ENCODE measurements at regions not wholly inside any gene's neighbourhood (a gene's known extent, or its start where the extent isn't known, plus 50 kb on each side); places are given as distances from the start of the nearest gene placed in this dataset.

DNA sequence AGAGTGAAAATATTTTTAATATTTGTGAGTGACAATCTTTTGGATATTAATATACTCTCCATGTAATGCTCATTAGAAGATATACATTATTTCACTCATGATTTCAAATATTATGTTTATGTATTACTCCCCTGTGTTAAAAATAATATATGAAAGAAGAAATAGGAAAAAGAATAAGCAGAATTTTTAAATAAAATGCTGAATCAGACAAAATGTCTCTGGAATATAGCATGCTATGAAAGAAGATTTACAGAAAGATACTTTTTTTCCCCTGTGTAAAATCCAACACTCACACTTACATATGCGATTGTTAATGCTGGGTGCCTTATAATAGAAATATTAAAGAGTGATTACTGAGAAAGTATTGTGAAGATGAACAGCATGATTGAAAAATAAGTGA lies 373.7 kb downstream of the ANXA1 start:
- DNase-seq (ENCODE audit: low read depth) = no peak
- TF ChIP-seq, protein P1, sequence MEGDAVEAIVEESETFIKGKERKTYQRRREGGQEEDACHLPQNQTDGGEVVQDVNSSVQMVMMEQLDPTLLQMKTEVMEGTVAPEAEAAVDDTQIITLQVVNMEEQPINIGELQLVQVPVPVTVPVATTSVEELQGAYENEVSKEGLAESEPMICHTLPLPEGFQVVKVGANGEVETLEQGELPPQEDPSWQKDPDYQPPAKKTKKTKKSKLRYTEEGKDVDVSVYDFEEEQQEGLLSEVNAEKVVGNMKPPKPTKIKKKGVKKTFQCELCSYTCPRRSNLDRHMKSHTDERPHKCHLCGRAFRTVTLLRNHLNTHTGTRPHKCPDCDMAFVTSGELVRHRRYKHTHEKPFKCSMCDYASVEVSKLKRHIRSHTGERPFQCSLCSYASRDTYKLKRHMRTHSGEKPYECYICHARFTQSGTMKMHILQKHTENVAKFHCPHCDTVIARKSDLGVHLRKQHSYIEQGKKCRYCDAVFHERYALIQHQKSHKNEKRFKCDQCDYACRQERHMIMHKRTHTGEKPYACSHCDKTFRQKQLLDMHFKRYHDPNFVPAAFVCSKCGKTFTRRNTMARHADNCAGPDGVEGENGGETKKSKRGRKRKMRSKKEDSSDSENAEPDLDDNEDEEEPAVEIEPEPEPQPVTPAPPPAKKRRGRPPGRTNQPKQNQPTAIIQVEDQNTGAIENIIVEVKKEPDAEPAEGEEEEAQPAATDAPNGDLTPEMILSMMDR (IDR thresholded peaks at IDR 0.05; ENCODE audit: insufficient read depth, low read depth, low read length, missing control alignments) = no peak
- H3K4me3 ChIP-seq (ENCODE audit: low read depth, low read length) = no peak overlapping the region

DNA sequence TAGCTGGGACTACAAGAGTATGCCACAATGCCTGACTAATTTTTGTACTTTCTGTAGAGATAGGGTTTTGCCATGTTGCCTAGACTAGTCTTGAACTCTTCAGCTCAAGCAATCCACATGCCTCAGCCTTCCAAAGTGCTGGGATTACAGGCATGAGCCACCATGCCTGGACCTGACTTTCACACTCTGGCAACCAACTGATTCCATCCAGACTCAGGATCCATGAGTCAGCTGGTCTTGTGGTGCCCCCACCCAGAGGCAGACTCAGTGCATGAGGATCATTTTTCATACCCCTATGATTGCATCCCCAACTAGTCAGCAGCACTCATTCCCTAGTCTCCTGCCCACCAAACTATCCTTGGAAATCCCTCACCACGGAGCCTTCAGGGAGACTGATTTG lies 375.9 kb downstream of the ANXA1 start:
- TF ChIP-seq, protein P1 (IDR thresholded peaks at IDR 0.05; ENCODE audit: insufficient read depth, low read depth, low read length, missing control alignments) = no peak
- no peak overlapping the region for H3K4me3 ChIP-seq (ENCODE audit: low read depth, low read length)
- no peak for DNase-seq (ENCODE audit: low read depth)

GRCh38 chr9:73528926-73529325 lies 377.3 kb downstream of the ANXA1 start:
- no peak for DNase-seq (ENCODE audit: low read depth)
- TF ChIP-seq, protein P1 (IDR thresholded peaks at IDR 0.05; ENCODE audit: insufficient read depth, low read depth, low read length, missing control alignments) = no peak
- H3K4me3 ChIP-seq (ENCODE audit: low read depth, low read length) = no peak overlapping the region

DNA sequence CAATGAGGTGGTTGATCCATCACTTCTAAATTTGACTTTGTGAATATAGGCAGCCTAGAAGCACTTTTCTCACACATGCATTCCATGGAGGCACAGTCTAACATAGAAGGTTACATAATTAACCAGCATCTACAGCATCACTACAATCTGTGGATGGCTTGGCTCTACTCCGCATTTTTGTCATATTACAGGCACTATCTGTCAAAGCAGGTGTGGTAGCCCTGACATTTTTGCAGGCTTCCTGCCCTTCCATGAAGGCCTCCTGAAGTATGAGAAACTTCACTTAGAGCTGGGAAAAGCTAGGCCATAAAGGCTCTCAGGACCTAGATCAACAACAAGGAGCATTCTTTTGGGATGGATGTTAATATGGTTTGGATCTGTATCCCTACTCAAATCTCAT lies 378.0 kb downstream of the ANXA1 start:
- H3K4me3 ChIP-seq (ENCODE audit: low read depth, low read length) = no peak overlapping the region
- TF ChIP-seq, protein P1 (IDR thresholded peaks at IDR 0.05; ENCODE audit: insufficient read depth, low read depth, low read length, missing control alignments) = no peak
- no peak for DNase-seq (ENCODE audit: low read depth)

DNA sequence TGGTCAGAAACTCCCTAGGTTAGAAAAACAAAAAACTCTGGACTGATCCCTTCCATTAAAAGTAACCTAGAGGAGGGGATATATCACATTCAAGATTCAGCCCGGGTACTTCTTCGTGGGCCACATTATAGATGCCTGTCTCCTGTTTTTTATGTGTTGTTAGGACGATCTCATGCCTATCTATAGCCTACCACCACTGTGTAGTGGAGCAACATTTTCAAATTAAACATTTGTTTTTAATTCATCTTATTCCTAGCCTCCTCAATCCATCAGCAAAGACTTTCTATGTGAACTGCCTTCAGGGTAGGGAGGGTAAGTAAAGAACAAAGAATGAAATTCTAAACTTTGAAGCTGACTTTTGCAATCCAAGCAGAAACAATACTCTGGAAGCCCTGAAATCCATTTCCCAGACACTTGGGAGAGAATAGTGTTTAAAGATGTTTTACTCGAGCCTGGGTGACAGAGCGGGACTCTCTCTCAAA lies 379.4 kb downstream of the ANXA1 start:
- TF ChIP-seq, protein P1 (IDR thresholded peaks at IDR 0.05; ENCODE audit: insufficient read depth, low read depth, low read length, missing control alignments) = no peak
- no peak overlapping the region for H3K4me3 ChIP-seq (ENCODE audit: low read depth, low read length)
- no peak for DNase-seq (ENCODE audit: low read depth)

- TF ChIP-seq, protein P1 (IDR thresholded peaks at IDR 0.05; ENCODE audit: insufficient read depth, low read depth, low read length, missing control alignments) = no peak
- DNase-seq (ENCODE audit: low read depth) = peak; percentile 51
- H3K4me3 ChIP-seq (ENCODE audit: low read depth, low read length) = no peak overlapping the region
Measured at GRCh38 chr9:73531658-73532057, 380.0 kb downstream of the ANXA1 start.

DNA sequence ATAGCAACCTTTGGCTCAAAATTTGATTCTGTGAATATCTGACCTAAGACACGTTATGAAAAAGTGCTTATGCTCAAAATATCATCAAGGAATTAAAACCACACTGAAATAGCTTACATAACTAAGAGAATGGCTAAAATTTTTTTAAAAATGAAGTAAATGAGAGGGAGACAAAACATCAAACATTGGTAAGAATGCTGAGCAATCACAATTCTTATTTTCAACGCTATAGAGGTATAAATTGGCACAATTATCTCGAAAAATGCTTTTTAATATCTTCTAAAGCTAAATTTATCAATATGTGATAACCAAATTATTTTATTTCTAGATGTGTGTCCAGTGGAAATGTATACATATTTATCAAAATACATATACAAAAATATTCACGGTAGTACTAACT lies 381.3 kb downstream of the ANXA1 start:
- TF ChIP-seq, protein P1 (IDR thresholded peaks at IDR 0.05; ENCODE audit: insufficient read depth, low read depth, low read length, missing control alignments) = no peak
- H3K4me3 ChIP-seq (ENCODE audit: low read depth, low read length) = no peak overlapping the region
- no peak for DNase-seq (ENCODE audit: low read depth)
